ENCODE measurements at regions not wholly inside any gene's neighbourhood (a gene's known extent, or its start where the extent isn't known, plus 50 kb on each side); places are given as distances from the start of the nearest gene placed in this dataset.

- in situ Hi-C loops (cut with MboI; ENCODE audit: low sequenced_read_pairs, unreplicated experiment) = loop anchor here (25.0 kb wide), 1 partner anchor 366 kb away; no protein-coding TSS in a partner anchor
- no peak for TF ChIP-seq CTCF (IDR thresholded peaks at IDR 0.05; ENCODE audit: borderline replicate concordance, control extremely low read depth, extremely low read depth, insufficient read depth, missing control alignments)
- DNase-seq (ENCODE audit: low spot score) = no peak
Measured at GRCh38 chr12:124396544-124397398, 101.9 kb downstream of the RFLNA start.

GRCh38 chr12:124395986-124396385 lies 101.1 kb downstream of the RFLNA start:
- no peak for DNase-seq (ENCODE audit: low spot score)
- TF ChIP-seq CTCF (IDR thresholded peaks at IDR 0.05; ENCODE audit: borderline replicate concordance, control extremely low read depth, extremely low read depth, insufficient read depth, missing control alignments) = no peak
- in situ Hi-C loops (cut with MboI; ENCODE audit: low sequenced_read_pairs, unreplicated experiment) = loop anchor here (25.0 kb wide), 1 partner anchor 366 kb away; no protein-coding TSS in a partner anchor

GRCh38 chr12:124395284-124395752 lies 100.4 kb downstream of the RFLNA start:
- in situ Hi-C loops (cut with MboI; ENCODE audit: low sequenced_read_pairs, unreplicated experiment) = loop anchor here (25.0 kb wide), 1 partner anchor 367 kb away; no protein-coding TSS in a partner anchor
- no peak for TF ChIP-seq CTCF (IDR thresholded peaks at IDR 0.05; ENCODE audit: borderline replicate concordance, control extremely low read depth, extremely low read depth, insufficient read depth, missing control alignments)
- no peak for DNase-seq (ENCODE audit: low spot score)

GRCh38 chr12:124394462-124395128 lies 99.7 kb downstream of the RFLNA start:
- in situ Hi-C loops (cut with MboI; ENCODE audit: low sequenced_read_pairs, unreplicated experiment) = loop anchor here (25.0 kb wide), 1 partner anchor 368 kb away; no protein-coding TSS in a partner anchor
- DNase-seq (ENCODE audit: low spot score) = no peak
- TF ChIP-seq CTCF (IDR thresholded peaks at IDR 0.05; ENCODE audit: borderline replicate concordance, control extremely low read depth, extremely low read depth, insufficient read depth, missing control alignments) = no peak

GRCh38 chr12:124393831-124394230 lies 98.9 kb downstream of the RFLNA start:
- DNase-seq (ENCODE audit: low spot score) = no peak
- in situ Hi-C loops (cut with MboI; ENCODE audit: low sequenced_read_pairs, unreplicated experiment) = loop anchor here (25.0 kb wide), 1 partner anchor 368 kb away; no protein-coding TSS in a partner anchor
- no peak for TF ChIP-seq CTCF (IDR thresholded peaks at IDR 0.05; ENCODE audit: borderline replicate concordance, control extremely low read depth, extremely low read depth, insufficient read depth, missing control alignments)

- in situ Hi-C loops (cut with MboI; ENCODE audit: low sequenced_read_pairs, unreplicated experiment) = loop anchor here (25.0 kb wide), 1 partner anchor 369 kb away; no protein-coding TSS in a partner anchor
- DNase-seq (ENCODE audit: low spot score) = no peak
- no peak for TF ChIP-seq CTCF (IDR thresholded peaks at IDR 0.05; ENCODE audit: borderline replicate concordance, control extremely low read depth, extremely low read depth, insufficient read depth, missing control alignments)
Measured at GRCh38 chr12:124393414-124393790, 98.5 kb downstream of the RFLNA start.

Data from GM13976 (cell line).